ENCODE measurements at regions not wholly inside any gene's neighbourhood (a gene's known extent, or its start where the extent isn't known, plus 50 kb on each side); places are given as distances from the start of the nearest gene placed in this dataset.

GRCh38 chr4:126271292-126271691 is 956.5 kb downstream of the FAT4 start:
- Mint-ChIP-seq H3K36me3 (no peaks in the 10 kb centered on the region), H3K27ac (no peak overlapping the region), H3K9me3 (peaks cover 4 to 13% of the 10 kb centered on the region in 2 donors)
- DNase-seq (ENCODE audit: low spot score in 2 of 2) = no peak
- no peak for ATAC-seq

GRCh38 chr4:126273746-126274145 is 959.0 kb downstream of the FAT4 start:
- no peak overlapping the region for H3K27ac Mint-ChIP-seq
- DNase-seq (ENCODE audit: low spot score in 2 of 2) (no peak), ATAC-seq (no peak)
- H3K36me3 Mint-ChIP-seq = no peaks in the 10 kb centered on the region
- peaks cover 4 to 9% of the 10 kb centered on the region in 2 donors for H3K9me3 Mint-ChIP-seq

- DNase-seq (ENCODE audit: low spot score in 2 of 2) (no peak), ATAC-seq (no peak)
- Mint-ChIP-seq H3K9me3 (peaks cover under 1 to 4% of the 10 kb centered on the region in 2 donors), H3K36me3 (no peaks in the 10 kb centered on the region), H3K27ac (no peak overlapping the region)
These were observed 977.1 kb downstream of the FAT4 start for GRCh38 chr4:126291886-126292285.

GRCh38 chr4:126298271-126298670 is 983.5 kb downstream of the FAT4 start:
- H3K9me3 Mint-ChIP-seq = peaks cover 11 to 28% of the 10 kb centered on the region in 2 donors
- H3K36me3 Mint-ChIP-seq = peaks cover 7% of the 10 kb centered on the region in 2 donors
- DNase-seq (ENCODE audit: low spot score in 2 of 2) = no peak
- no peak overlapping the region for H3K27ac Mint-ChIP-seq
- ATAC-seq = no peak

- Mint-ChIP-seq H3K36me3 (peaks cover under 1 to 2% of the 10 kb centered on the region in 2 donors), H3K27ac (no peak overlapping the region), H3K9me3 (peaks cover 11 to 22% of the 10 kb centered on the region in 2 donors)
- no peak for DNase-seq (ENCODE audit: low spot score in 2 of 2)
- no peak for ATAC-seq
These were observed 991.6 kb downstream of the FAT4 start for GRCh38 chr4:126306152-126306869.

GRCh38 chr4:126318376-126318775 is 1003.6 kb downstream of the FAT4 start:
- no peaks in the 10 kb centered on the region for H3K36me3 Mint-ChIP-seq
- H3K27ac Mint-ChIP-seq = no peak overlapping the region
- DNase-seq (ENCODE audit: low spot score in 2 of 2) (no peak), ATAC-seq (no peak)
- peaks cover 6 to 7% of the 10 kb centered on the region in 2 donors for H3K9me3 Mint-ChIP-seq

- no peaks in the 10 kb centered on the region for H3K36me3 Mint-ChIP-seq
- no peak for ATAC-seq
- no peak for DNase-seq (ENCODE audit: low spot score in 2 of 2)
These were observed 1014.2 kb downstream of the FAT4 start for GRCh38 chr4:126328914-126329313.

GRCh38 chr4:126338548-126338947 is 1023.8 kb downstream of the FAT4 start:
- DNase-seq (ENCODE audit: low spot score in 2 of 2) (no peak), ATAC-seq (no peak)
- Mint-ChIP-seq H3K9me3 (peaks cover 10 to 11% of the 10 kb centered on the region in 2 donors), H3K36me3 (no peaks in the 10 kb centered on the region), H3K27ac (no peak overlapping the region)

More at GRCh38 chr4:126328914-126329313, 1014.2 kb downstream of the FAT4 start:
- Mint-ChIP-seq H3K27ac (no peak overlapping the region), H3K9me3 (peaks cover 10 to 12% of the 10 kb centered on the region in 2 donors)

- Mint-ChIP-seq H3K36me3 (no peaks in the 10 kb centered on the region), H3K9me3 (no peaks in the 10 kb centered on the region), H3K27ac (no peak overlapping the region)
- DNase-seq (ENCODE audit: low spot score in 2 of 2) (no peak), ATAC-seq (no peak)
These were observed 1027.2 kb downstream of the FAT4 start for GRCh38 chr4:126341927-126342326.

- no peaks in the 10 kb centered on the region for H3K9me3 Mint-ChIP-seq
- H3K27ac Mint-ChIP-seq = no peak overlapping the region
- DNase-seq (ENCODE audit: low spot score in 2 of 2) (no peak), ATAC-seq (no peak)
- H3K36me3 Mint-ChIP-seq = no peaks in the 10 kb centered on the region
These were observed 1029.7 kb downstream of the FAT4 start for GRCh38 chr4:126344472-126344871.

GRCh38 chr4:126346654-126347053 is 1031.9 kb downstream of the FAT4 start:
- ATAC-seq (no peak), DNase-seq (ENCODE audit: low spot score in 2 of 2) (no peak)
- no peak overlapping the region for H3K27ac Mint-ChIP-seq
- peaks cover 3 to 4% of the 10 kb centered on the region in 2 donors for H3K9me3 Mint-ChIP-seq
- no peaks in the 10 kb centered on the region for H3K36me3 Mint-ChIP-seq

GRCh38 chr4:126354784-126355183 is 1040.0 kb downstream of the FAT4 start:
- no peaks in the 10 kb centered on the region for H3K36me3 Mint-ChIP-seq
- DNase-seq (ENCODE audit: low spot score in 2 of 2) = no peak
- no peak for ATAC-seq
- H3K27ac Mint-ChIP-seq = no peak overlapping the region
- peaks cover 2 to 6% of the 10 kb centered on the region in 2 donors for H3K9me3 Mint-ChIP-seq

GRCh38 chr4:126358041-126358440 is 1043.3 kb downstream of the FAT4 start:
- DNase-seq (ENCODE audit: low spot score in 2 of 2) (no peak), ATAC-seq (no peak)
- Mint-ChIP-seq H3K9me3 (peaks cover 4 to 7% of the 10 kb centered on the region in 2 donors), H3K27ac (no peak overlapping the region), H3K36me3 (no peaks in the 10 kb centered on the region)

- DNase-seq (ENCODE audit: low spot score in 2 of 2) (no peak), ATAC-seq (no peak)
- H3K9me3 Mint-ChIP-seq = peaks cover 9 to 11% of the 10 kb centered on the region in 2 donors
- no peak overlapping the region for H3K27ac Mint-ChIP-seq
- H3K36me3 Mint-ChIP-seq = no peaks in the 10 kb centered on the region
These were observed 1046.5 kb downstream of the FAT4 start for GRCh38 chr4:126361287-126361686.

GRCh38 chr4:126364311-126364911 is 1049.7 kb downstream of the FAT4 start:
- H3K9me3 Mint-ChIP-seq = peaks cover 9 to 15% of the 10 kb centered on the region in 2 donors
- no peak overlapping the region for H3K27ac Mint-ChIP-seq
- ATAC-seq (no peak), DNase-seq (ENCODE audit: low spot score in 2 of 2) (no peak)
- H3K36me3 Mint-ChIP-seq = no peaks in the 10 kb centered on the region

- Mint-ChIP-seq H3K9me3 (peaks cover 16 to 28% of the 10 kb centered on the region in 2 donors), H3K27ac (no peak overlapping the region), H3K36me3 (no peaks in the 10 kb centered on the region)
- DNase-seq (ENCODE audit: low spot score in 2 of 2) = no peak
- no peak for ATAC-seq
These were observed 1054.3 kb downstream of the FAT4 start for GRCh38 chr4:126369076-126369475.

- ATAC-seq (no peak), DNase-seq (ENCODE audit: low spot score in 2 of 2) (no peak)
- H3K9me3 Mint-ChIP-seq = peaks cover 20 to 24% of the 10 kb centered on the region in 2 donors
- H3K36me3 Mint-ChIP-seq = no peaks in the 10 kb centered on the region
- H3K27ac Mint-ChIP-seq = no peak overlapping the region
These were observed 1057.9 kb downstream of the FAT4 start for GRCh38 chr4:126372634-126373033.

Measured in activated naive CD4-positive, alpha-beta T cell treated with anti-CD3 and anti-CD28 coated beads, Interleukin-2, amount 50 U/mL, for 72 hours (primary cell).